ENCODE measurements at regions not wholly inside any gene's neighbourhood (a gene's known extent, or its start where the extent isn't known, plus 50 kb on each side); places are given as distances from the start of the nearest gene placed in this dataset.

GRCh38 chr20:50242548-50242862, 51.9 kb downstream of the CEBPB start:
- CTCF ChIA-PET, result no interaction called here
- H3K4me3 Mint-ChIP-seq, result no peak overlapping the region
- no peaks in the 10 kb centered on the region for H3K4me1 Mint-ChIP-seq
- no peaks in the 10 kb centered on the region for H3K9me3 Mint-ChIP-seq
- no peaks in the 10 kb centered on the region for H3K36me3 Mint-ChIP-seq
- POLR2A ChIA-PET, result no interaction called here
- TF ChIP-seq NR2C2 (CRISPR knock-in tag; IDR thresholded peaks at IDR 0.05), result no peak
- no peak for TF ChIP-seq ZNF416 (CRISPR knock-in tag; IDR thresholded peaks at IDR 0.05)
- TF ChIP-seq NFE2L1 (CRISPR knock-in tag; IDR thresholded peaks at IDR 0.05), result no peak
- TF ChIP-seq TCF7 (CRISPR knock-in tag; IDR thresholded peaks at IDR 0.05; ENCODE audit: low read depth), result no peak
- TF ChIP-seq JUN (CRISPR knock-in tag; IDR thresholded peaks at IDR 0.05), result no peak
- TF ChIP-seq, protein P1, sequence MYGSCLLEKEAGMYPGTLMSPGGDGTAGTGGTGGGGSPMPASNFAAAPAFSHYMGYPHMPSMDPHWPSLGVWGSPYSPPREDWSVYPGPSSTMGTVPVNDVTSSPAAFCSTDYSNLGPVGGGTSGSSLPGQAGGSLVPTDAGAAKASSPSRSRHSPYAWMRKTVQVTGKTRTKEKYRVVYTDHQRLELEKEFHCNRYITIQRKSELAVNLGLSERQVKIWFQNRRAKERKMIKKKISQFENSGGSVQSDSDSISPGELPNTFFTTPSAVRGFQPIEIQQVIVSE (CRISPR knock-in tag; IDR thresholded peaks at IDR 0.05; ENCODE audit: borderline replicate concordance), result no peak
- no peak for TF ChIP-seq ZNF121 (CRISPR knock-in tag; IDR thresholded peaks at IDR 0.05)
- TF ChIP-seq, protein P2, sequence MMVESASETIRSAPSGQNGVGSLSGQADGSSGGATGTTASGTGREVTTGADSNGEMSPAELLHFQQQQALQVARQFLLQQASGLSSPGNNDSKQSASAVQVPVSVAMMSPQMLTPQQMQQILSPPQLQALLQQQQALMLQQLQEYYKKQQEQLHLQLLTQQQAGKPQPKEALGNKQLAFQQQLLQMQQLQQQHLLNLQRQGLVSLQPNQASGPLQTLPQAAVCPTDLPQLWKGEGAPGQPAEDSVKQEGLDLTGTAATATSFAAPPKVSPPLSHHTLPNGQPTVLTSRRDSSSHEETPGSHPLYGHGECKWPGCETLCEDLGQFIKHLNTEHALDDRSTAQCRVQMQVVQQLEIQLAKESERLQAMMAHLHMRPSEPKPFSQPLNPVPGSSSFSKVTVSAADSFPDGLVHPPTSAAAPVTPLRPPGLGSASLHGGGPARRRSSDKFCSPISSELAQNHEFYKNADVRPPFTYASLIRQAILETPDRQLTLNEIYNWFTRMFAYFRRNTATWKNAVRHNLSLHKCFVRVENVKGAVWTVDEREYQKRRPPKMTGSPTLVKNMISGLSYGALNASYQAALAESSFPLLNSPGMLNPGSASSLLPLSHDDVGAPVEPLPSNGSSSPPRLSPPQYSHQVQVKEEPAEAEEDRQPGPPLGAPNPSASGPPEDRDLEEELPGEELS (CRISPR knock-in tag; IDR thresholded peaks at IDR 0.05), result no peak
- TF ChIP-seq, protein P3, sequence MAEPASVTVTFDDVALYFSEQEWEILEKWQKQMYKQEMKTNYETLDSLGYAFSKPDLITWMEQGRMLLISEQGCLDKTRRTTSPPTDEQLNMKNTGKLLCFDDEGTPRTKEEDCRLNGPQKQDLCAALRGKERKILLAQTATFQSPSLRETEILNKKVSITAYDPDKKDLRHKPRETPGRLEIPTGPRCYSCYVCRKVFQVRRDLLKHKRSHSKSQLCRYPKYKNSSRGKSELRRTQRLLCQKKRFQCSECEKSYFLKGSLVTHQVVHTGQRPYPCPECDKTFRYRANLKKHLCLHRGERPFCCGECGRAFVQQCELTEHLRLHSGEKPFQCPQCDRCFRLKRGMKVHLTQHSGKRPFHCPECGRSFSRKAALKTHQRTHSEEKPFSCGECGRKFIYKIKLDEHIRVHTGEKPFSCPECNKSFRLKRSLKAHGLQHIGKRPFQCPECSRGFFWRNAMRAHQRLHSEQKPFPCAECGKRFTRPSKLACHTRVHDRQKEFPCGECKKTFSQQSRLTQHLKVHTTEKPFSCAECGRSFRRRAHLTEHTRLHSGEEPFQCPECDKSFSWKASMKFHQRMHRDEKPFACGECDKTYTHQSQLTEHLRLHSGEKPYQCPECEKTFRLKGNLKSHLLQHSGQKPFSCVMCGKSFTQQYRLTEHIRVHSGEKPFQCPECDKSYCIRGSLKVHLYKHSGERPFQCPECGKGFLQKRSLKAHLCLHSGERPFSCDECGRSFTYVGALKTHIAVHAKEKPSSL (CRISPR knock-in tag; conservative IDR thresholded peaks at IDR 0.05), result no peak
- TF ChIP-seq AFF4 (CRISPR knock-in tag; IDR thresholded peaks at IDR 0.05; ENCODE audit: borderline replicate concordance), result no peak
- TF ChIP-seq EMX1 (CRISPR knock-in tag; IDR thresholded peaks at IDR 0.05), result no peak
- no peak for TF ChIP-seq E2F1 (CRISPR knock-in tag; IDR thresholded peaks at IDR 0.05)
- no peak for TF ChIP-seq ERG (CRISPR knock-in tag; IDR thresholded peaks at IDR 0.05)
- no peak for TF ChIP-seq ELF4 (CRISPR knock-in tag; IDR thresholded peaks at IDR 0.05; ENCODE audit: low read depth)
- ATAC-seq, result no peak
- DNase-seq (ENCODE audit: low spot score), result no peak
- no peak overlapping the region for H3K27ac Mint-ChIP-seq
- no peaks in the 10 kb centered on the region for H3K27me3 Mint-ChIP-seq (ENCODE audit: low read depth)

Measured in WTC11 (cell line).